ENCODE measurements at regions not wholly inside any gene's neighbourhood (a gene's known extent, or its start where the extent isn't known, plus 50 kb on each side); places are given as distances from the start of the nearest gene placed in this dataset.
A peak's percentile ranks its signal among the peaks of the same experiment; 100 is the strongest.

DNA sequence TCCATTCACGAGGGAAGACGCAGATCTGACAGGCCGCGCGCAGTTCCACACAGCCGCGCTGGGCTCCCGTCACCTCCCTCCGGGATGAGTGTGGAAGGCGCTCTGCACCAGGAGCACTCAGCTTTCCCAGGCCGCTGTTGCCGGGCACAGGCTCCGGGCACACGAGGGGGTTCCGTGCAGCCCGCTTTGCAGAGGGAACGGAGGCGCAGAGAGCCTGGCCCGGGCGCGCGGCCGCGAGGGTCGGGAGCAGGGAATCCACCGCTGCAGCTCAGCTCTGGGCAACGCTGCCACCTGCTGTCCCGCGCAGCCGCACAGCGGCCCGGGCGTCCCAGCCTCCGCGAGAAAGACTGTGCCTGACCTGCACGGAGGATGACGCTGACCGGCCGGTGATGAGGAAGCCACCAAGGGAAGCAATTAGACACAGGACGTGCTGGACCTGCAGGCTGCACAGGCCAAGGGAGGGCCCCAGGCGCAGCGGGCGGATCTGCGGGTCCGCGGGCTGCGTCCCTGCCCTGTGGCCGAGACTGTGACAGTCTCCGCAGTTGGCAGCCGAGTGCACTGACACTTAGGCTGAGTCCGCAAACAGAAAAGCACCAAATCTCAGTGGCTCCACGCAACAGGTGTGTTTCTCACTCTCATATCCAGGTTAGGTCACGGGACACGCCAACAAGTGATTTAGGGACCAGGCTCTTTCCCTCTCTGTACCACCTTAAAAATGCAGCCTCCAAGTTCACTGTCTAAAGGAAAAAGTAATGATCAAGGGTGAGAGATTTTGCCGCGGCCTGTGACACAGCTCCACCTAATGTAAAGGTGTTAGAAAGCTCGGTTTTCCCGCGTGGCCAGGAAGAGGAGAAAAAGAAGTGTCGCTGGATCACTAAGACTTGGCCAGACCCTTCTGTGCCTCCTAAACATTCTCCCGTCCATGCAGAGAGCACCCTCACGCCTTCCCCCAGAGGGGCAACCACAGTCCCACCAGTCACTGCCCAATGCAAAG, 94.5 kb downstream of the SEC61G start:
- TF ChIP-seq RAD21 (IDR thresholded peaks at IDR 0.05; ENCODE audit: insufficient read depth, low read depth, low read length) (peak; percentile 42), RELA (IDR thresholded peaks at IDR 0.05; ENCODE audit: borderline replicate concordance, partially characterized antibody) (no peak), SUZ12 (IDR thresholded peaks at IDR 0.05; ENCODE audit: unreplicated experiment) (no peak), ESRRA (IDR thresholded peaks at IDR 0.05; ENCODE audit: low read length) (no peak), EZH2 (IDR thresholded peaks at IDR 0.05; ENCODE audit: borderline replicate concordance, control insufficient read depth, low read depth, low read length) (no peak)
- TF ChIP-seq, protein P1, sequence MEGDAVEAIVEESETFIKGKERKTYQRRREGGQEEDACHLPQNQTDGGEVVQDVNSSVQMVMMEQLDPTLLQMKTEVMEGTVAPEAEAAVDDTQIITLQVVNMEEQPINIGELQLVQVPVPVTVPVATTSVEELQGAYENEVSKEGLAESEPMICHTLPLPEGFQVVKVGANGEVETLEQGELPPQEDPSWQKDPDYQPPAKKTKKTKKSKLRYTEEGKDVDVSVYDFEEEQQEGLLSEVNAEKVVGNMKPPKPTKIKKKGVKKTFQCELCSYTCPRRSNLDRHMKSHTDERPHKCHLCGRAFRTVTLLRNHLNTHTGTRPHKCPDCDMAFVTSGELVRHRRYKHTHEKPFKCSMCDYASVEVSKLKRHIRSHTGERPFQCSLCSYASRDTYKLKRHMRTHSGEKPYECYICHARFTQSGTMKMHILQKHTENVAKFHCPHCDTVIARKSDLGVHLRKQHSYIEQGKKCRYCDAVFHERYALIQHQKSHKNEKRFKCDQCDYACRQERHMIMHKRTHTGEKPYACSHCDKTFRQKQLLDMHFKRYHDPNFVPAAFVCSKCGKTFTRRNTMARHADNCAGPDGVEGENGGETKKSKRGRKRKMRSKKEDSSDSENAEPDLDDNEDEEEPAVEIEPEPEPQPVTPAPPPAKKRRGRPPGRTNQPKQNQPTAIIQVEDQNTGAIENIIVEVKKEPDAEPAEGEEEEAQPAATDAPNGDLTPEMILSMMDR (IDR thresholded peaks at IDR 0.05 in 2 of 3, conservative IDR thresholded peaks at IDR 0.05 in 1 of 3; ENCODE audit: control insufficient read depth in 2 of 3, extremely low read depth in 1 of 3, insufficient read depth in 1 of 3, low read depth in 3 of 3, low read length in 3 of 3): peak; percentile 12 to 63 (median 47); a peak in 3 of 6 replicates

All from GM12878 (cell line).